Right cardiac atrium (tissue), 5 donors: ENCODE measurements at regions not wholly inside any gene's neighbourhood (a gene's known extent, or its start where the extent isn't known, plus 50 kb on each side); places are given as distances from the start of the nearest gene placed in this dataset.

Experiments
- ATAC-seq, 2 donors: fragments of 200-7000 bp; cut with Tn5 transposase; one replicate each; pipeline versions ENCODE4 v1.8.0 to v1.9.1; 2020; ENCODE audit warnings: moderate library complexity in 2 of 2, mild to moderate bottlenecking in 1 of 2
- DNase-seq, 3 donors: peaks; one replicate each; pipeline ENCODE4 v3.0.0-alpha.2; 2020
- H3K27ac ChIP-seq: one replicate; pipeline ENCODE4 v1.5.1; 2013; ENCODE audit warnings: mild to moderate bottlenecking, low read length, control low read depth, moderate library complexity
- H3K27me3 ChIP-seq: one replicate; pipeline ENCODE4 v1.6.1; 2013; ENCODE audit not compliant: control insufficient read depth, insufficient read depth
- H3K4me1 ChIP-seq: one replicate; pipeline ENCODE4 v1.6.1; 2013; ENCODE audit warnings: low read length; ENCODE audit not compliant: control insufficient read depth, insufficient read depth
- H3K4me3 ChIP-seq: one replicate; pipeline ENCODE4 v1.5.1; 2013; ENCODE audit warnings: low read length, control low read depth
- H3K9me3 ChIP-seq: one replicate; pipeline ENCODE4 v1.6.1; 2013; ENCODE audit warnings: low read length; ENCODE audit not compliant: control insufficient read depth
- WGBS: extraction: QIAGEN DNeasy Blood & Tissue Kit; methylation state at CpG from one replicate; pipeline ENCODE4 v1.1.7; 2013; 5-methylcytosine and 5-hydroxymethylcytosine counted together
- intact Hi-C, 4 donors: fragments of 100-400 bp; cut with DNase I; formaldehyde crosslinking; loops; one replicate each; pipeline versions ENCODE4 v1.11.0 to v1.14.0; 2022 to 2023
- donor health status: healthy with polysubstance abuse.
- donor health status: DM: no; HTN: yes; CAD: no.
- donor health status: DM: no; HTN: no; CAD: no.
- donor health status: DM: no; HTN: yes; CAD: no; lungs with severe emphysema.
- donor health status: DM: yes; HTN: yes; CAD: no.

- no peak for ATAC-seq
- no peaks in the 10 kb centered on the region for H3K9me3 ChIP-seq
- intact Hi-C loops = no loop called here
- no peak overlapping the region for H3K27ac ChIP-seq
- H3K4me1 ChIP-seq = no peaks in the 10 kb centered on the region
- no peak for DNase-seq
- H3K27me3 ChIP-seq = no peaks in the 10 kb centered on the region
- WGBS = 84% methylated on average over 3 of the region's 3 CpGs
- no peak overlapping the region for H3K4me3 ChIP-seq
Measured at GRCh38 chr1:79069828-79070227, 63.3 kb upstream of the ADGRL4 start.

- H3K4me3 ChIP-seq = no peak overlapping the region
- no peaks in the 10 kb centered on the region for H3K27me3 ChIP-seq
- H3K9me3 ChIP-seq = no peaks in the 10 kb centered on the region
- intact Hi-C loops = no loop called here
- no peaks in the 10 kb centered on the region for H3K4me1 ChIP-seq
- WGBS = 90% methylated on average over 2 of the region's 2 CpGs
- H3K27ac ChIP-seq = no peak overlapping the region
- ATAC-seq (no peak), DNase-seq (no peak)
Measured at GRCh38 chr1:79059341-79059740, 52.8 kb upstream of the ADGRL4 start.
